ENCODE measurements at regions not wholly inside any gene's neighbourhood (a gene's known extent, or its start where the extent isn't known, plus 50 kb on each side); places are given as distances from the start of the nearest gene placed in this dataset.
"Not testable (repeated sequence)": the region's sequence is repeated elsewhere in the genome, so short reads cannot be mapped to it uniquely, and the experiment has no call there.

DNA sequence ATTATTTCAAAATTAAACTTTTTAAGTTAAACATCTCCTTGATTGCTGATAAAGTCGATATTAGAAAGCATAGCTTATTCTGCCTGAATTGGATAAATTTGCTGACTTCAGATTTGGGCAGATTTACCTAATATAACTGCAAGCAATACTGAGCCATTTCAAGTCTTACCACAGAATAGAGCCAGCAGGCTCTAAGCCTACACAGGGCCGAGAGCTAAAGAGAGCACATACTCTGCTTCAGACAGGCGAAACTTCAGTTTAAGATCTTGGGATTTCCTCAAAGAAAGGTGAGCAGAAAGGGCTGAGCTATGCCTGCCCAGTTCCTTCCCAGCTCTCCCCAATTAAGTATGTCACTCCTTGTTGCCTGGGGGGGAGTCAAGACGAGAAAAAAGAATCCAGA, 240.6 kb upstream of the NOCT start:
- Histone ChIP-seq H3K9me3 (ENCODE audit: insufficient read depth, low read depth, low read length) (no peaks in the 10 kb centered on the region), H3K4me1 (ENCODE audit: insufficient read depth, low read length, poor library complexity, severe bottlenecking) (no peaks in the 10 kb centered on the region), H3K36me3 (ENCODE audit: insufficient read depth, low read length) (no peaks in the 10 kb centered on the region), H4K20me1 (ENCODE audit: insufficient read depth, low read length, poor library complexity, severe bottlenecking) (no peaks in the 10 kb centered on the region), H3K4me3 (ENCODE audit: low read length, poor library complexity, severe bottlenecking) (no peak overlapping the region), H3K27me3 (ENCODE audit: insufficient read depth, low read length, poor library complexity, severe bottlenecking) (no peaks in the 10 kb centered on the region), H3K79me2 (ENCODE audit: insufficient read depth, low read length) (no peaks in the 10 kb centered on the region), H3F3A (ENCODE audit: low read depth) (no peaks in the 10 kb centered on the region), H2AFZ (ENCODE audit: low read length) (no peak overlapping the region), H3K9ac (ENCODE audit: low read depth, low read length, poor library complexity, severe bottlenecking) (no peak overlapping the region), H3K4me2 (ENCODE audit: low read depth, low read length, poor library complexity, severe bottlenecking) (no peak overlapping the region), H3K9me2 (replicated peaks; ENCODE audit: low read depth, low read length) (no peaks in the 10 kb centered on the region)
- TF ChIP-seq, protein P1, sequence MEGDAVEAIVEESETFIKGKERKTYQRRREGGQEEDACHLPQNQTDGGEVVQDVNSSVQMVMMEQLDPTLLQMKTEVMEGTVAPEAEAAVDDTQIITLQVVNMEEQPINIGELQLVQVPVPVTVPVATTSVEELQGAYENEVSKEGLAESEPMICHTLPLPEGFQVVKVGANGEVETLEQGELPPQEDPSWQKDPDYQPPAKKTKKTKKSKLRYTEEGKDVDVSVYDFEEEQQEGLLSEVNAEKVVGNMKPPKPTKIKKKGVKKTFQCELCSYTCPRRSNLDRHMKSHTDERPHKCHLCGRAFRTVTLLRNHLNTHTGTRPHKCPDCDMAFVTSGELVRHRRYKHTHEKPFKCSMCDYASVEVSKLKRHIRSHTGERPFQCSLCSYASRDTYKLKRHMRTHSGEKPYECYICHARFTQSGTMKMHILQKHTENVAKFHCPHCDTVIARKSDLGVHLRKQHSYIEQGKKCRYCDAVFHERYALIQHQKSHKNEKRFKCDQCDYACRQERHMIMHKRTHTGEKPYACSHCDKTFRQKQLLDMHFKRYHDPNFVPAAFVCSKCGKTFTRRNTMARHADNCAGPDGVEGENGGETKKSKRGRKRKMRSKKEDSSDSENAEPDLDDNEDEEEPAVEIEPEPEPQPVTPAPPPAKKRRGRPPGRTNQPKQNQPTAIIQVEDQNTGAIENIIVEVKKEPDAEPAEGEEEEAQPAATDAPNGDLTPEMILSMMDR (conservative IDR thresholded peaks at IDR 0.05; ENCODE audit: low read length): no peak
- TF ChIP-seq EZH2phosphoT487 (IDR thresholded peaks at IDR 0.05; ENCODE audit: borderline replicate concordance): no peak

DNA sequence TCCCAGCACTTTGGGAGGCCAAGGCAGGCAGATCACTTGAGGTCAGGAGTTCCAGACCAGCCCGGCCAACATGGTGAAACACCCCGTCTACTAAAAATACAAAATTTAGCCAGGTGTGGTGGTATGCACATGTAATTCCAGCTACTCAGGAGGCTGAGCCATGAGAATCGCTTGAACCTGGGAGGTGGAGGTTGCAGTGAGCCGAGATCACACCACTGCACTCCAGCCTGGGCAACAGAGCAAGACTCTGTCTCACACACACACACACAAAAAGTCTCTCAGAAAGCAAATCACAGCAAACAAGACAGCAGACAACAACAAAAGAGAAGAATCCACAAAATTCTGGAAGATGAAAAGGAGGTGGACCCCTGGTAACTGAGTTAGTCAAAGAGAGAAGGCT, 241.5 kb upstream of the NOCT start:
- H4K20me1 ChIP-seq (ENCODE audit: insufficient read depth, low read length, poor library complexity, severe bottlenecking); H3K9ac ChIP-seq (ENCODE audit: low read depth, low read length, poor library complexity, severe bottlenecking): not testable (repeated sequence)

DNA sequence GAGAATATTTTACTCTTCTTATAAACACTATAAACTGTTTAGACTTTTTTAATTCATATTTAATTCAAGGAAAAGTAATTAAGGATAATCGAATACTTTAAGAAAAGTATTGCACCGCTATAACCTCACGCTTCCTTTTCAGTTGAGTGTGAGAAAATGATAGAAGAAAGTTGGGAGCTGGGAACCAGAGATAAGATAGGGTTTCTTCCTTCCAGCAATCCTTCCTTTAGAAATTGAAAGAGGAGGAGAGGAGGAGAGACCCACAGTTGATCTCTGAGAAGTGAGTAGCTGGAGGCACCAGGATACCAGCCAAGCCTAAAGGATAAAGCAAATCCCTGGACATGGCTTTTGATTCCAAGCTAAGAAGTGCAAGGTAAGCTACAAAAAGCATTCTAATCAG, 242.3 kb upstream of the NOCT start:
- no peaks in the 10 kb centered on the region for H3K4me1 ChIP-seq (ENCODE audit: insufficient read depth, low read length, poor library complexity, severe bottlenecking)
- H3K36me3 ChIP-seq (ENCODE audit: insufficient read depth, low read length): no peaks in the 10 kb centered on the region
- H3F3A ChIP-seq (ENCODE audit: low read depth): no peaks in the 10 kb centered on the region
- H3K4me3 ChIP-seq (ENCODE audit: low read length, poor library complexity, severe bottlenecking): no peak overlapping the region
- no peaks in the 10 kb centered on the region for H3K79me2 ChIP-seq (ENCODE audit: insufficient read depth, low read length)
- no peaks in the 10 kb centered on the region for H3K9me3 ChIP-seq (ENCODE audit: insufficient read depth, low read depth, low read length)
- no peak overlapping the region for H2AFZ ChIP-seq (ENCODE audit: low read length)
- TF ChIP-seq EZH2phosphoT487 (IDR thresholded peaks at IDR 0.05; ENCODE audit: borderline replicate concordance): no peak
- TF ChIP-seq, protein P1 (conservative IDR thresholded peaks at IDR 0.05; ENCODE audit: low read length): no peak
- H3K4me2 ChIP-seq (ENCODE audit: low read depth, low read length, poor library complexity, severe bottlenecking): no peak overlapping the region
- H4K20me1 ChIP-seq (ENCODE audit: insufficient read depth, low read length, poor library complexity, severe bottlenecking): no peaks in the 10 kb centered on the region
- H3K9me2 ChIP-seq (replicated peaks; ENCODE audit: low read depth, low read length): no peaks in the 10 kb centered on the region
- no peak overlapping the region for H3K9ac ChIP-seq (ENCODE audit: low read depth, low read length, poor library complexity, severe bottlenecking)
- H3K27me3 ChIP-seq (ENCODE audit: insufficient read depth, low read length, poor library complexity, severe bottlenecking): no peaks in the 10 kb centered on the region

More for the DNA sequence above, 241.5 kb upstream of the NOCT start:
- H3K79me2 ChIP-seq (ENCODE audit: insufficient read depth, low read length); H3K4me2 ChIP-seq (ENCODE audit: low read depth, low read length, poor library complexity, severe bottlenecking); H3F3A ChIP-seq (ENCODE audit: low read depth); H3K4me3 ChIP-seq (ENCODE audit: low read length, poor library complexity, severe bottlenecking); H3K9me2 ChIP-seq (replicated peaks; ENCODE audit: low read depth, low read length); H3K27me3 ChIP-seq (ENCODE audit: insufficient read depth, low read length, poor library complexity, severe bottlenecking); H3K4me1 ChIP-seq (ENCODE audit: insufficient read depth, low read length, poor library complexity, severe bottlenecking); H3K36me3 ChIP-seq (ENCODE audit: insufficient read depth, low read length); H3K9me3 ChIP-seq (ENCODE audit: insufficient read depth, low read depth, low read length); H2AFZ ChIP-seq (ENCODE audit: low read length): not testable (repeated sequence)

DNA sequence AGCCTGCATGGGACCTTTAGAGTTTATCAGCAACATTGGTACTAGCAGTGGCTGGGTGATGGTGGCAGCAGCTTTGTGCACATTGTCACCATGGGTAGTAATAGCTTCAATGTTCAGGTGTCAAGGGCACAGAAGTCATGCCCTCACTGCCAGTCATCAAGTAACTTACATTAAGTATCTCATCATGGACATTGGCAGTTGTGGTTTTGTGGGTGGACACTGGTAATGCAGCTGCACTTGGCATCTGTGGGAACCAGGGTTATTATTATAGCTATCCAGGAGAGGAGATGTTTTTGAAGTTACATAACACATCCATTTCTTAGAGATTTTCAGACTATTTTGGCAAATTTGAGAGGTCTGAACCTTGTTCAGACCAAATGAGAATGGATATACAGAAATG, 243.2 kb upstream of the NOCT start:
- Histone ChIP-seq H4K20me1 (ENCODE audit: insufficient read depth, low read length, poor library complexity, severe bottlenecking) (no peaks in the 10 kb centered on the region), H3K27me3 (ENCODE audit: insufficient read depth, low read length, poor library complexity, severe bottlenecking) (no peaks in the 10 kb centered on the region), H3K9ac (ENCODE audit: low read depth, low read length, poor library complexity, severe bottlenecking) (no peak overlapping the region), H3K4me1 (ENCODE audit: insufficient read depth, low read length, poor library complexity, severe bottlenecking) (no peaks in the 10 kb centered on the region), H3K9me3 (ENCODE audit: insufficient read depth, low read depth, low read length) (no peaks in the 10 kb centered on the region), H3K4me2 (ENCODE audit: low read depth, low read length, poor library complexity, severe bottlenecking) (no peak overlapping the region), H3K36me3 (ENCODE audit: insufficient read depth, low read length) (no peaks in the 10 kb centered on the region), H3K4me3 (ENCODE audit: low read length, poor library complexity, severe bottlenecking) (no peak overlapping the region), H3K79me2 (ENCODE audit: insufficient read depth, low read length) (no peaks in the 10 kb centered on the region), H2AFZ (ENCODE audit: low read length) (no peak overlapping the region), H3F3A (ENCODE audit: low read depth) (no peaks in the 10 kb centered on the region), H3K9me2 (replicated peaks; ENCODE audit: low read depth, low read length) (no peaks in the 10 kb centered on the region)
- no peak for TF ChIP-seq EZH2phosphoT487 (IDR thresholded peaks at IDR 0.05; ENCODE audit: borderline replicate concordance)
- TF ChIP-seq, protein P1 (conservative IDR thresholded peaks at IDR 0.05; ENCODE audit: low read length): no peak
